CD14-positive monocyte (primary cell): ENCODE measurements at regions not wholly inside any gene's neighbourhood (a gene's known extent, or its start where the extent isn't known, plus 50 kb on each side); places are given as distances from the start of the nearest gene placed in this dataset.
"Not testable (repeated sequence)": the region's sequence is repeated elsewhere in the genome, so short reads cannot be mapped to it uniquely, and the experiment has no call there.

Experiments used
- DNase-seq, 3 donors: peaks; one replicate each; pipeline ENCODE4 v3.0.0-alpha.2; 2011 to 2022
- H2AFZ ChIP-seq: 2 replicates; pipeline ENCODE4 v1.6.0; 2012; ENCODE audit warnings: mild to moderate bottlenecking, low read depth, low read length, inconsistent platforms; ENCODE audit not compliant: insufficient read depth, poor library complexity, severe bottlenecking
- H3K27ac ChIP-seq, 2 donors: 1 replicate in 1 of 2; 2 replicates in 1 of 2; pipeline ENCODE4 v1.5.1; 2012 to 2013; ENCODE audit warnings: low read length in 2 of 2, control low read depth in 1 of 2, inconsistent platforms in 1 of 2, low read depth in 1 of 2, mild to moderate bottlenecking in 1 of 2
- H3K27me3 ChIP-seq, 2 donors: one replicate each; pipeline versions ENCODE4 v1.6.0 to v1.6.1; 2011 to 2013; ENCODE audit warnings: low read length in 2 of 2; ENCODE audit not compliant: control insufficient read depth in 2 of 2, insufficient read depth in 2 of 2
- H3K36me3 ChIP-seq, 2 donors: replicated peaks in 1 of 2; 1 replicate in 1 of 2; 2 replicates in 1 of 2; pipeline versions ENCODE4 v1.5.1 to v1.6.1; 2012 to 2013; ENCODE audit warnings: low read length in 2 of 2, control low read depth in 1 of 2, inconsistent platforms in 1 of 2, mild to moderate bottlenecking in 1 of 2; ENCODE audit not compliant: insufficient read depth in 2 of 2, control insufficient read depth in 1 of 2
- H3K4me1 ChIP-seq, 2 donors: 1 replicate in 1 of 2; 2 replicates in 1 of 2; pipeline versions ENCODE4 v1.5.1 to v1.6.1; 2012 to 2013; ENCODE audit warnings: low read length in 2 of 2, control low read depth in 1 of 2, inconsistent platforms in 1 of 2, mild to moderate bottlenecking in 1 of 2, moderate library complexity in 1 of 2; ENCODE audit not compliant: insufficient read depth in 2 of 2, control insufficient read depth in 1 of 2
- H3K4me2 ChIP-seq: replicated peaks from 2 replicates; pipeline ENCODE3; 2012; ENCODE audit warnings: low read length, moderate library complexity, mild to moderate bottlenecking; ENCODE audit not compliant: poor library complexity, severe bottlenecking; ENCODE audit errors: extremely low read depth
- H3K4me3 ChIP-seq, 3 experiments: fragments of 200-600 bp in 1 of 3; sonication (generic) in 1 of 3; replicated peaks in 1 of 3; 1 replicate in 2 of 3; 2 replicates in 1 of 3; pipeline ENCODE4 v1.5.1; 2011 to 2013; ENCODE audit warnings: low read length in 3 of 3, mild to moderate bottlenecking in 3 of 3, control low read depth in 2 of 3, low read depth in 2 of 3, inconsistent platforms in 1 of 3, moderate library complexity in 1 of 3
- H3K79me2 ChIP-seq: 2 replicates; pipeline ENCODE4 v1.6.0; 2012; ENCODE audit warnings: mild to moderate bottlenecking, control low read depth, inconsistent platforms, low read length, moderate library complexity; ENCODE audit not compliant: insufficient read depth
- H3K9ac ChIP-seq: 2 replicates; pipeline ENCODE4 v1.6.0; 2017; ENCODE audit warnings: low read length, mild to moderate bottlenecking; ENCODE audit not compliant: insufficient read depth, poor library complexity, severe bottlenecking
- H3K9me3 ChIP-seq, 2 donors: replicated peaks in 1 of 2; 1 replicate in 1 of 2; 2 replicates in 1 of 2; pipeline versions ENCODE4 v1.5.1 to v1.6.1; 2012 to 2013; ENCODE audit warnings: low read length in 2 of 2, control low read depth in 1 of 2; ENCODE audit not compliant: control insufficient read depth in 1 of 2, insufficient read depth in 1 of 2
- H4K20me1 ChIP-seq: 2 replicates; pipeline ENCODE4 v1.6.0; 2012; ENCODE audit warnings: mild to moderate bottlenecking, low read length, control low read depth, moderate library complexity; ENCODE audit not compliant: insufficient read depth
- H3K27ac Mint-ChIP-seq, 7 donors: one replicate each; pipeline ENCODE4 v1.8.0; 2020; ENCODE audit warnings: mild to moderate bottlenecking in 7 of 7, mixed read lengths in 7 of 7, moderate library complexity in 6 of 7, inconsistent platforms in 2 of 7
- H3K27me3 Mint-ChIP-seq, 3 donors: one replicate each; pipeline ENCODE4 v1.8.0; 2021 to 2022; ENCODE audit warnings: low read depth in 3 of 3, mild to moderate bottlenecking in 3 of 3, mixed read lengths in 3 of 3, moderate library complexity in 3 of 3, inconsistent platforms in 1 of 3
- H3K36me3 Mint-ChIP-seq, 2 donors: one replicate each; pipeline ENCODE4 v1.8.0; 2020; ENCODE audit warnings: mixed read lengths in 2 of 2, inconsistent platforms in 1 of 2, mild to moderate bottlenecking in 1 of 2
- H3K4me1 Mint-ChIP-seq: one replicate; pipeline ENCODE4 v1.8.0; 2020; ENCODE audit warnings: mild to moderate bottlenecking, mixed read lengths
- H3K4me3 Mint-ChIP-seq, 2 donors: one replicate each; pipeline ENCODE4 v1.8.0; 2020; ENCODE audit warnings: mild to moderate bottlenecking in 2 of 2, mixed read lengths in 2 of 2, moderate library complexity in 1 of 2
- H3K9me3 Mint-ChIP-seq, 7 donors: one replicate each; pipeline ENCODE4 v1.8.0; 2020 to 2022; ENCODE audit warnings: mixed read lengths in 7 of 7, mild to moderate bottlenecking in 6 of 7, moderate library complexity in 6 of 7, inconsistent platforms in 2 of 7
- WGBS: methylation state at CpG from one replicate; pipeline ENCODE4 v1.1.5; 2013; ENCODE audit warnings: missing lambda C conversion rate; ENCODE audit not compliant: insufficient coverage; 5-methylcytosine and 5-hydroxymethylcytosine counted together
- intact Hi-C, 2 donors: fragments of 100-400 bp; cut with micrococcal nuclease; formaldehyde crosslinking; loops; one replicate each; pipeline versions ENCODE4 v1.15.0 to v1.15.1; 2023

DNA sequence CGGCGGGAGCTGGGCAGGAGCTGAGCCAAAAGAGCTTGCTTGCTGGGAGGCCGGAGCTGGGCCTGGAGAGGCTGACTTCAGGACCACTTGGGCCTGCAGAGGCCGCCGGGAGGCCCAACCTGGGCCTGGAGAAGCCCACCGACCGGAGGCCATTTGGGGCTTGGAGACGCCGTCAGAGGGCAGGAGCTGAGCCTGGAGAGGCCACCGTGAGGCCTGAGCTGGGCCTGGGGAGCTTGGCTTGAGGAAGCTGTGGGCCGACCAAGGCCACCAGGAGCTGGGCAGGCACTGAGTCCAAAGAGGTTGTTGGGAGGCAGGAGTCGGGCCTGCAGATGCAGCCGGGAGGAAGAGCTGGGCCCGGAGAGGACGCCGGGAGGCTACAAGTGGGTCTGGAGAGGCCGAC lies 307.1 kb downstream of the ZNF479 start:
- H3K4me1 Mint-ChIP-seq, H3K4me3 Mint-ChIP-seq, H3K4me3 ChIP-seq, H3K27me3 ChIP-seq, H3K27ac ChIP-seq, H3K36me3 ChIP-seq, H3K27ac Mint-ChIP-seq, H3K4me2 ChIP-seq, H3K9ac ChIP-seq, DNase-seq, H2AFZ ChIP-seq, H3K36me3 Mint-ChIP-seq, H3K4me1 ChIP-seq, H3K79me2 ChIP-seq, H3K27me3 Mint-ChIP-seq, H4K20me1 ChIP-seq, intact Hi-C loops: not testable (repeated sequence)
- peaks cover 17 to 63% of the 10 kb centered on the region in 2 donors for H3K9me3 ChIP-seq
- no CpG with 5 or more reads among the region's 17 CpGs for WGBS
- H3K9me3 Mint-ChIP-seq: peaks cover 23 to 59% (median 49%) of the 10 kb centered on the region in 7 donors

DNA sequence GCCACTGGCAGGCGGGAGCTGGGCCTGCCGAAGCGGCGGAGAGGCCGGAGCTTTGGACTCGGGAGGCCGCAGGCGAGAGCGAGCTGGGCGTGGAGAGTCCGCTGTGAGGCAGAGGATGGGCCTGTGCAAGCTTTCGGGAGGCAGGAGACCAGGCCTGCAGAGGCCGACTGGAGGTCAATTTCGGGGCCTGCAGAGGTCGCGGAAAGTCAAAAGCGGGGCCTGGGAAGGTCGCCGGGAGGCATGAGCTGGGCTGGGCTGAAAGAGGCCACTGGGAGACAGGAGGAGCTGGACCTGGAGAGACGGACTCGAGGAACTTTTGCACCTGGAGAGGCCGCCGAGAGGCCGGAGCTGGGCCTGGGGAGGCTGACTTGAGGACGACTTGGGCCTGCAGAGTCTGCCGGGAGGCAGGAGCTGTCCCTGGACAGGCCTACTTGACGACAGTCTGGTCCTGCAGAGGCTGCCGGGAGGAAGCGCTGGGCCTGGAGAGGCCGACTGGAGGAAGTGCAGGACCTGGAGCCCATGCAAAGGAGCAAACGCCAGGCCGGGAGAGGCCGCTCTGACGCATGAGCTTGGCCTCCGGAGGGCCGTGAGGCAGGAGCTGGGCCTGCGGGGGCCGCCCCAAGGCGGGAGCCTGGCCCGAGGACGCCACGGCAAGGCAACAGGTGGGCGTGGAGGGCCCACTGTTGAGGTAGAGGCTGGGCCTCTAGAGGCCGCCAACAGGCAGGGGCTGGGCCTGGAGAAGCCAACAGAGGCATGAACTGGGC lies 308.2 kb downstream of the ZNF479 start:
- peaks cover 19 to 53% (median 44%) of the 10 kb centered on the region in 7 donors for H3K9me3 Mint-ChIP-seq
- peaks cover 15 to 57% of the 10 kb centered on the region in 2 donors for H3K9me3 ChIP-seq
- H3K27ac ChIP-seq, H3K27me3 Mint-ChIP-seq, H3K27me3 ChIP-seq, H3K4me3 Mint-ChIP-seq, H3K79me2 ChIP-seq, H3K9ac ChIP-seq, H3K36me3 Mint-ChIP-seq, DNase-seq, H2AFZ ChIP-seq, H3K36me3 ChIP-seq, H3K4me3 ChIP-seq, H3K4me2 ChIP-seq, H4K20me1 ChIP-seq, H3K4me1 ChIP-seq, intact Hi-C loops, H3K4me1 Mint-ChIP-seq, H3K27ac Mint-ChIP-seq: not testable (repeated sequence)
- WGBS: 95% methylated on average over 3 of the region's 44 CpGs

DNA sequence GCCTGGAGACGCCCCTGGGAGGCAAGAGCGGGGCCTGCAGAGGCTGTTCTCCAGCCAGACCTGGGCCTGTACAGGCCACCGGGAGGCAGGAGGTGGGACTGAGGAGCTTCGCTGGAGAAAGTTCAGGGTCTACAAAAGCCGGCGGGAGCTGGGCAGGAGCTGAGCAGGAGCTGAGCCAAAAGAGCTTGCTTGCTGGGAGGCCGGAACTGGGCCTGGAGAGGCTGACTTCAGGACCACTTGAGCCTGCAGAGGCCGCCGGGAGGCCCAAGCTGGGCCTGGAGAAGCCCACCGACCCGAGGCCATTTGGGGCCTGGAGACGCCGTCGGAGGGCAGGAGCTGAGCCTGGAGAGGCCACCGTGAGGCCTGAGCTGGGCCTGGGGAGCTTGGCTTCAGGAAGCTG lies 309.0 kb downstream of the ZNF479 start:
- H3K9ac ChIP-seq, H3K4me3 ChIP-seq, H3K27me3 Mint-ChIP-seq, H3K4me3 Mint-ChIP-seq, H3K36me3 ChIP-seq, H3K79me2 ChIP-seq, H3K4me1 Mint-ChIP-seq, H3K27ac Mint-ChIP-seq, H3K27ac ChIP-seq, H3K36me3 Mint-ChIP-seq, H3K4me1 ChIP-seq, H3K27me3 ChIP-seq, intact Hi-C loops, H3K4me2 ChIP-seq, DNase-seq, H4K20me1 ChIP-seq, H2AFZ ChIP-seq: not testable (repeated sequence)
- peaks cover 11 to 45% (median 38%) of the 10 kb centered on the region in 7 donors for H3K9me3 Mint-ChIP-seq
- no CpG with 5 or more reads among the region's 15 CpGs for WGBS
- H3K9me3 ChIP-seq: peaks cover 9 to 53% of the 10 kb centered on the region in 2 donors

DNA sequence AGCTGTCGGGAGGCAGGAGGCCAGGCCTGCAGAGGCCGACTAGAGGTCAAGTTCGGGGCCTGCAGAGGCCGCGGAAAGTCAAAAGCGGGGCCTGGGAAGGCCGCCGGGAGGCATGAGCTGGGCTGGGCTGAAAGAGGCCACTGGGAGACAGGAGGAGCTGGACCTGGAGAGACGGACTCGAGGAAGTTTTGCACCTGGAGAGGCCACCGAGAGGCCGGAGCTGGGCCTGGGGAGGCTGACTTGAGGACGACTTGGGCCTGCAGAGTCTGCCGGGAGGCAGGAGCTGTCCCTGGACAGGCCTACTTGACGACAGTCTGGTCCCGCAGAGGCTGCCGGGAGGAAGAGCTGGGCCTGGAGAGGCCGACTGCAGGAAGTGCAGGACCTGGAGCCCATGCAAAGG lies 310.1 kb downstream of the ZNF479 start:
- DNase-seq, H3K36me3 ChIP-seq, H3K79me2 ChIP-seq, H3K36me3 Mint-ChIP-seq, H3K9ac ChIP-seq, H4K20me1 ChIP-seq, H3K27ac Mint-ChIP-seq, H2AFZ ChIP-seq, H3K4me3 Mint-ChIP-seq, H3K27me3 Mint-ChIP-seq, intact Hi-C loops, H3K4me1 Mint-ChIP-seq, H3K27me3 ChIP-seq, H3K4me2 ChIP-seq, H3K4me1 ChIP-seq, H3K27ac ChIP-seq, H3K4me3 ChIP-seq: not testable (repeated sequence)
- WGBS: no CpG with 5 or more reads among the region's 18 CpGs
- H3K9me3 Mint-ChIP-seq: peaks cover 2 to 34% (median 27%) of the 10 kb centered on the region in 7 donors
- H3K9me3 ChIP-seq: peaks cover 0 to 46% of the 10 kb centered on the region in 2 donors
